ENCODE measurements at regions not wholly inside any gene's neighbourhood (a gene's known extent, or its start where the extent isn't known, plus 50 kb on each side); places are given as distances from the start of the nearest gene placed in this dataset.

- Histone ChIP-seq H3K27me3 (no peaks in the 10 kb centered on the region), H3K36me3 (no peaks in the 10 kb centered on the region), H3K4me1 (no peaks in the 10 kb centered on the region), H3K9me3 (no peaks in the 10 kb centered on the region), H3K27ac (no peak overlapping the region), H3K4me3 (replicated peaks in 1 of 3) (no peak overlapping the region)
- intact Hi-C loops (cut with DNase I), result no loop called here
- DNase-seq, result no peak
- WGBS, 2 donors, result 75 to 79% methylated on average over 10 of the region's 10 CpGs
- TF ChIP-seq POLR2A (IDR thresholded peaks at IDR 0.05) (no peak), CTCF (IDR thresholded peaks at IDR 0.05) (no peak)
These were observed 150.9 kb downstream of the COL6A3 start for GRCh38 chr2:237262838-237263771.

DNA sequence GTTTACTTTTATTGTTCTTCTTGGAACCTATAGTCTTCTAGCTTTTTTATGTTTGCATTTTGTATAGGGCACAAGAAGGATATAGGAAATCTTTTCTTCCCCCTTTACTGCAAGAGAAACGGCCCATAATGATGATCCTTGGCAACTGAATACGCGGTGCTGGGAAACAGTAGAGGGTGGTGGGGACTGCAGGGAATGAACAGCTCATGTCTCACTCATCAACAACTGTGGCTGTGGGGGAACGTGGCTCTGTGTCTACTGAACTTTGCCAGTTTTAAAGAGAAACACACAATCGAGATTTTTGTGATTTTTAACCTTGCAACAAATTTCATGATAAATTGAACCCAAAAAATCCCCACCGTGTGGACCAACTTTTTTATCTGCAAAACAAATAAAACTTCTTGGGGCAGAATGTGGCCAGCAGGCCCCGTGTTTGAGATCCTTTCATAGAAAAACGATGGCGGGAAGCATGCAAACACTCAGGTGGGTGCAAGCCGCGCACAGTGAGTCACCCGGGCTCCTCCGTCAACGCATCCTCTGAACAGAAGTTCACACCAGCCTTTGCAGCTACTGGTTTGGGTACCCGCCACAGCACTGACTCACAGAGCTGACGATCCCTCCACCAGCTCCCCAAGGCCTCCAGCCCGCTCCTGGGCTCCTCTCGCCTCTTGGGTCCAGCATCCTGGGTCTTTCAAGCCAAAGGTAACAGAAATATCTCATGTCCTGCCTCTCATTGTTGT lies 149.3 kb downstream of the COL6A3 start:
- Histone ChIP-seq H3K4me1 (peaks cover 7 to 9% of the 10 kb centered on the region in 2 donors), H3K27me3 (no peaks in the 10 kb centered on the region), H3K27ac (no peak overlapping the region), H3K4me3 (replicated peaks in 1 of 3) (no peak overlapping the region), H3K36me3 (no peaks in the 10 kb centered on the region), H3K9me3 (no peaks in the 10 kb centered on the region)
- DNase-seq, result no peak
- 84 to 87% methylated on average over 18 of the region's 18 CpGs for WGBS, 2 donors
- TF ChIP-seq POLR2A (IDR thresholded peaks at IDR 0.05), result no peak
- no peak for TF ChIP-seq CTCF (IDR thresholded peaks at IDR 0.05)
- intact Hi-C loops (cut with DNase I), result no loop called here

- TF ChIP-seq POLR2A (IDR thresholded peaks at IDR 0.05), result no peak
- no peak for TF ChIP-seq CTCF (IDR thresholded peaks at IDR 0.05)
These were observed 145.8 kb downstream of the COL6A3 start for GRCh38 chr2:237268004-237268708.

GRCh38 chr2:237269138-237269875 lies 144.7 kb downstream of the COL6A3 start:
- H3K4me1 ChIP-seq, result peaks cover 13 to 15% of the 10 kb centered on the region in 2 donors
- H3K27ac ChIP-seq, result peak overlapping the region in 2 of 3 donors; percentile 27 to 64
- intact Hi-C loops (cut with DNase I), result no loop called here
- 81 to 82% methylated on average over 8 of the region's 8 CpGs for WGBS, 2 donors
- peak; percentile 28 to 50 for DNase-seq
- no peaks in the 10 kb centered on the region for H3K9me3 ChIP-seq
- no peak overlapping the region for H3K4me3 ChIP-seq (replicated peaks in 1 of 3)
- no peaks in the 10 kb centered on the region for H3K36me3 ChIP-seq
- no peak for TF ChIP-seq CTCF (IDR thresholded peaks at IDR 0.05)
- TF ChIP-seq POLR2A (IDR thresholded peaks at IDR 0.05), result no peak
- no peaks in the 10 kb centered on the region for H3K27me3 ChIP-seq

More at GRCh38 chr2:237268004-237268708, 145.8 kb downstream of the COL6A3 start:
- intact Hi-C loops (cut with DNase I), result no loop called here
- no peak overlapping the region for H3K4me3 ChIP-seq (replicated peaks in 1 of 3)
- peaks cover 11 to 13% of the 10 kb centered on the region in 2 donors for H3K4me1 ChIP-seq
- 85 to 92% methylated on average over 7 of the region's 7 CpGs for WGBS, 2 donors
- no peaks in the 10 kb centered on the region for H3K27me3 ChIP-seq
- no peak for DNase-seq
- peak overlapping the region in 1 of 3 donors; percentile 26 for H3K27ac ChIP-seq
- H3K9me3 ChIP-seq, result no peaks in the 10 kb centered on the region
- no peaks in the 10 kb centered on the region for H3K36me3 ChIP-seq
